ENCODE measurements at regions not wholly inside any gene's neighbourhood (a gene's known extent, or its start where the extent isn't known, plus 50 kb on each side); places are given as distances from the start of the nearest gene placed in this dataset.

DNA sequence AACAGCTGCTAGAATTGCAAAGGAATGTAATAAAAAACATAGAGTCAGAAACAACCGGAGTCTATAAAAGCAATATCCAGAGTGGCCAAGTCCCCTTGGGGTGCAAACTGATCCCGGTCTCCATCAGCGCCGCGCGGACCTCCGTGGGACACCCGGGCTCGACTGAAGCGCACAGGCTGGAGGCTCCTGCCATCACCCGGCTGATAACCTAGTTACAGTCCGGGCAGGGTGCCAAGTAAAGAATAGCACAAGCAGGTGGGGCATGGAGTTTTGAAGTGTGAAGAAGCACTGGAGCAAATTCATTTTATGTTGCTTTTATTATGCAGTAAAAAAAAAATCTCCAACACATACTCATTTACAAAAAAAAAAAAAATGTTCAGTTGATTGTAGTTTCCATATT, 205.1 kb upstream of the GMDS start:
- 83 to 91% (median 85%) methylated on average over 12 of the region's 12 CpGs for WGBS, 5 donors
- no peak for TF ChIP-seq POLR2A (IDR thresholded peaks at IDR 0.05)
- TF ChIP-seq, protein P1, sequence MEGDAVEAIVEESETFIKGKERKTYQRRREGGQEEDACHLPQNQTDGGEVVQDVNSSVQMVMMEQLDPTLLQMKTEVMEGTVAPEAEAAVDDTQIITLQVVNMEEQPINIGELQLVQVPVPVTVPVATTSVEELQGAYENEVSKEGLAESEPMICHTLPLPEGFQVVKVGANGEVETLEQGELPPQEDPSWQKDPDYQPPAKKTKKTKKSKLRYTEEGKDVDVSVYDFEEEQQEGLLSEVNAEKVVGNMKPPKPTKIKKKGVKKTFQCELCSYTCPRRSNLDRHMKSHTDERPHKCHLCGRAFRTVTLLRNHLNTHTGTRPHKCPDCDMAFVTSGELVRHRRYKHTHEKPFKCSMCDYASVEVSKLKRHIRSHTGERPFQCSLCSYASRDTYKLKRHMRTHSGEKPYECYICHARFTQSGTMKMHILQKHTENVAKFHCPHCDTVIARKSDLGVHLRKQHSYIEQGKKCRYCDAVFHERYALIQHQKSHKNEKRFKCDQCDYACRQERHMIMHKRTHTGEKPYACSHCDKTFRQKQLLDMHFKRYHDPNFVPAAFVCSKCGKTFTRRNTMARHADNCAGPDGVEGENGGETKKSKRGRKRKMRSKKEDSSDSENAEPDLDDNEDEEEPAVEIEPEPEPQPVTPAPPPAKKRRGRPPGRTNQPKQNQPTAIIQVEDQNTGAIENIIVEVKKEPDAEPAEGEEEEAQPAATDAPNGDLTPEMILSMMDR (IDR thresholded peaks at IDR 0.05 in 8 of 11, conservative IDR thresholded peaks at IDR 0.05 in 3 of 11), result no peak
- Histone ChIP-seq H3K36me3 (no peaks in the 10 kb centered on the region), H3K27ac (no peak overlapping the region), H3K27me3 (replicated peaks in 1 of 7) (no peaks in the 10 kb centered on the region), H3K4me3 (no peak overlapping the region), H3K4me1 (peaks cover 0 to 7% (median 5%) of the 10 kb centered on the region in 6 donors), H3K9me3 (no peaks in the 10 kb centered on the region)
- intact Hi-C loops (cut with DNase I; ENCODE audit: low total_unique reads), result no loop called here
- no peak for DNase-seq

DNA sequence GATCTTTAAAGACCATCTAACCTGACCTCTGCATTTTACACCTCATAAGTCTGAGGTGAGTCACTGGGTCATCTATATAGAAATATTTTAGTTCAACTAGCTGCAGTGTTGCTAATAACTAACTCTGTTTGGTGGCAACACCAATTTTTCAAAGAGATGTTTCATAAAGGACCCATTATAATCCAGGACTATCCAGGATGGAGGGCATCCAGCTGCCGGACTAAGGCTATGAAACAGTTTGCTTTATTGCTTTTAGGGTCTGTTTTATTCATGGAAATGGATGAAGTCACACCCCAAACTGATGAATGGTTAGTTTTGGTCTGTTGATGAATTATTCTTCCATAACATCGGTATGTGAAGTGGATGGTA, 204.2 kb upstream of the GMDS start:
- DNase-seq, result no peak
- intact Hi-C loops (cut with DNase I; ENCODE audit: low total_unique reads), result no loop called here
- Histone ChIP-seq H3K27me3 (replicated peaks in 1 of 7) (no peaks in the 10 kb centered on the region), H3K36me3 (no peaks in the 10 kb centered on the region), H3K27ac (no peak overlapping the region), H3K4me1 (peaks cover 0 to 7% (median 5%) of the 10 kb centered on the region in 6 donors), H3K9me3 (no peaks in the 10 kb centered on the region), H3K4me3 (no peak overlapping the region)
- 82 to 94% (median 87%) methylated on average over 2 of the region's 2 CpGs for WGBS, 5 donors
- TF ChIP-seq, protein P1 (IDR thresholded peaks at IDR 0.05 in 8 of 11, conservative IDR thresholded peaks at IDR 0.05 in 3 of 11), result no peak

DNA sequence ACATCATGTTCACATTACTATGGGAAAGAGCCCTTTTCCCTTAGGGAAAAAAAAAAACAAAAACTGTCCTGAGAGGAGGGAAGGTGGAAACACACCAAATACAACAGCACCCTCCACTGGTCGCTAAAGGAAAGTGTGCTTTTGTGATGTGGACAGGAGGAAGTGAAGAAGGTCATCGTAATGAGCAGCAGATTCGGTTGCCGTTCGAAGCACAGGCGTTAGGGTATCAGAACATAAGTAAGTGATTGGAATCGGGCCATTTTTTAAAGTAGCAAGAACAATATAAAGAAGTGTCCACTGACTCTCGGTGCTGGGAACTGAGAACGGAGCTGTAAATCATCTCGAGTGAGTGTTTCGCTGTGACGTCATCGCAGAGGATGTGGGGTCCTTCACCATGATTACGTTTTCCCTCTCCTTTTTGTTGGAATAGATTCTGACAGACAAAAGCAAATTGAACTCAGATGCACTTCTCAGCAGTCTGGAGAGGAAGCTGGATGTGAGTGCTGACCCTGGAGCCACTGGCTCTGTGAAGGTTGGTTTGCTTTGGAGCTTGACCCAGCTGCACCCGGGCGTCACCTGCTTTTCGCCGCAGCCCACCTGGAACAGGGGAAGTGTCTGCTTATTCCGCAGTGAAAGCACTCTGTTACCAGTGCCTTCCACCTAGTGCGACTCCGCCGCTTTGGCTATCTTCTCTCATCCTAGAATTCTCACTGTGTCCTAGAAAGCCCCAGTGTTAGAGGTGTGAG, 203.6 kb upstream of the GMDS start:
- intact Hi-C loops (cut with DNase I; ENCODE audit: low total_unique reads), result no loop called here
- Histone ChIP-seq H3K9me3 (no peaks in the 10 kb centered on the region), H3K4me1 (peaks cover 0 to 7% (median 5%) of the 10 kb centered on the region in 6 donors), H3K27me3 (replicated peaks in 1 of 7) (no peaks in the 10 kb centered on the region), H3K27ac (no peak overlapping the region), H3K4me3 (peak overlapping the region in 3 of 8 donors; percentile 3 to 57 (median 3)), H3K36me3 (no peaks in the 10 kb centered on the region)
- TF ChIP-seq POLR2A (IDR thresholded peaks at IDR 0.05), result no peak
- TF ChIP-seq POLR2AphosphoS5 (IDR thresholded peaks at IDR 0.05), result no peak
- TF ChIP-seq, protein P1 (IDR thresholded peaks at IDR 0.05 in 8 of 11, conservative IDR thresholded peaks at IDR 0.05 in 3 of 11), result peak; percentile 38 to 75 (median 59)
- WGBS, 5 donors, result 32 to 39% (median 34%) methylated on average over 22 of the region's 22 CpGs
- DNase-seq, result no peak

DNA sequence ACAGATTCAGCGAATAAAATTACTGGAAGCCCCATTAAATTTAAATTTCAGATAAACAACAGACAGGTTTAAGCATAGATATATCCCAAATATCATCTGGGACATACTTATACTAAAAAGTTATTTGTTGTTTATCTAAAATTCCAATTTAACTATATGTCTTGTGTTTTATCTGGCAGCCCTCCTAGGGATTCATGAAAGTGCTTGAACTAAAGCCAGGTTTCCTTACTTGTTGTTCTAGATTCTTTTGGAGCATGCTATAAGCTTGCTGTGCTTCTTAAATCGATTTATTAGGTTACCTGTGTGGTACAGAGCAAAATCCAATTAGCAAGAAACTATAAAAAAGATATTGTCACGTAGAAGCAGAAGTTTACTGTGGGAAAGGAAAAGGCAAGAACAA, 202.5 kb upstream of the GMDS start:
- TF ChIP-seq POLR2AphosphoS5 (IDR thresholded peaks at IDR 0.05), result no peak
- no peak for TF ChIP-seq POLR2A (IDR thresholded peaks at IDR 0.05)
- Histone ChIP-seq H3K4me1 (peaks cover 0 to 7% (median 5%) of the 10 kb centered on the region in 6 donors), H3K36me3 (no peaks in the 10 kb centered on the region), H3K9me3 (no peaks in the 10 kb centered on the region), H3K4me3 (no peak overlapping the region), H3K27me3 (replicated peaks in 1 of 7) (no peaks in the 10 kb centered on the region), H3K27ac (no peak overlapping the region)
- 72 to 84% (median 78%) methylated on average over 3 of the region's 3 CpGs for WGBS, 5 donors
- DNase-seq, result no peak
- intact Hi-C loops (cut with DNase I; ENCODE audit: low total_unique reads), result no loop called here
